IgD-negative memory B cell (primary cell): ENCODE measurements at regions not wholly inside any gene's neighbourhood (a gene's known extent, or its start where the extent isn't known, plus 50 kb on each side); places are given as distances from the start of the nearest gene placed in this dataset.
"Not testable (repeated sequence)": the region's sequence is repeated elsewhere in the genome, so short reads cannot be mapped to it uniquely, and the experiment has no call there.

Experiments used
- H3K27ac Mint-ChIP-seq, 3 donors: one replicate each; pipeline ENCODE4 v1.8.0; 2020 to 2022; ENCODE audit warnings: mild to moderate bottlenecking in 3 of 3, mixed read lengths in 3 of 3, moderate library complexity in 1 of 3
- H3K27me3 Mint-ChIP-seq: one replicate; pipeline ENCODE4 v1.8.0; 2021; ENCODE audit warnings: mixed read lengths
- H3K36me3 Mint-ChIP-seq: one replicate; pipeline ENCODE4 v1.8.0; 2020; ENCODE audit warnings: mild to moderate bottlenecking, mixed read lengths
- H3K4me1 Mint-ChIP-seq, 3 donors: one replicate each; pipeline ENCODE4 v1.8.0; 2020 to 2022; ENCODE audit warnings: mixed read lengths in 3 of 3, mild to moderate bottlenecking in 1 of 3
- H3K4me3 Mint-ChIP-seq, 4 donors: one replicate each; pipeline ENCODE4 v1.8.0; 2020 to 2022; ENCODE audit warnings: mild to moderate bottlenecking in 4 of 4, mixed read lengths in 4 of 4, moderate library complexity in 3 of 4
- H3K9me3 Mint-ChIP-seq, 3 donors: one replicate each; pipeline ENCODE4 v1.8.0; 2020 to 2021; ENCODE audit warnings: mixed read lengths in 3 of 3, mild to moderate bottlenecking in 1 of 3

DNA sequence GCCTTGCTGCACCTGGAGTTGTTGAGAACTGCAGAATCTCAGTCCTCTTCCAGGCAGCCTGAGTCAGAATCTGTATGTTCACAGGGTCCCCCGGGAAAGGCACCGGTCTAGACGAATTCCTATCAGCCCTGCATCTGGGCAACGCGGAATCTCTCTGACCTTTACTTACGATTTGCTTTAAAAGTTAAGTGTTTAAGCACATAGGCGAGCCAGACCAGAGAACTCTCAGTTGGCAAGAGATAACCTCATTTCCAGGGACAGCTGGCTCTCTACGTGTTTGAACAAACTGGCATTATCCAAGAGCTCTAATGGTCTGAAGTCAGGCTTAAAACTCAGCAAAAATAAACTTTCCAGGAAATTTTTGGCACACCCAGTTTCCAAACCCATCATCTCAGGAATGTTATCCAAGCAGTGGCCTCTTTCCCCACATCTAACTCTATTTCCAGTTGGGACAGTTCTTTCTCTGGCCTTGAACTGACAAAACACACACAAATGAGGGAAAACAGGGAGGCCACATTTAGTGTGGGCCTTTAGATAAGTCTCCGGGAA, 53.4 kb downstream of the HES1 start:
- H3K27me3 Mint-ChIP-seq: peaks cover 5% of the 10 kb centered on the region
- no peak overlapping the region for H3K27ac Mint-ChIP-seq
- peaks cover 8 to 15% (median 10%) of the 10 kb centered on the region in 3 donors for H3K4me1 Mint-ChIP-seq
- no peak overlapping the region for H3K4me3 Mint-ChIP-seq
- H3K36me3 Mint-ChIP-seq: peaks cover 5% of the 10 kb centered on the region
- no peaks in the 10 kb centered on the region for H3K9me3 Mint-ChIP-seq

DNA sequence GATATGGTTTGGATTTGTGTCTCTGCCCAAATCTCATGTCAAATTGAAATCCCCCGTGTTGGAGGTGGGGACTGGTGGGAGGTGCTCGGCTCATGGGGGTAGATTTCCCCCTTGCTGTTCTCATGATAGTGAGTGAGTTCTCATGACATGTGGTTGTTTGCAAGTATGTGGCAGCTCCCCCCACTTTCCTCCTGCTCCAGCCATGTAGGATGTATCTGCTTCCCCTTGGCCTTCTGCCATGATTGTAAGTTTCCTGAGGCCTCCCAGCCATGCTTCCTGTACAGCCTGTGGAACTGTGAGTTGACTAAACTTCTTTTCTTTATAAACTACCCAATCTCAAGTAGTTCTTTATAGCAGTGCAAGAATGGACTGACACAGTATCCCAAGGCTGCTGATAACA, 55.9 kb downstream of the HES1 start:
- peaks cover 11 to 20% (median 12%) of the 10 kb centered on the region in 3 donors for H3K4me1 Mint-ChIP-seq

DNA sequence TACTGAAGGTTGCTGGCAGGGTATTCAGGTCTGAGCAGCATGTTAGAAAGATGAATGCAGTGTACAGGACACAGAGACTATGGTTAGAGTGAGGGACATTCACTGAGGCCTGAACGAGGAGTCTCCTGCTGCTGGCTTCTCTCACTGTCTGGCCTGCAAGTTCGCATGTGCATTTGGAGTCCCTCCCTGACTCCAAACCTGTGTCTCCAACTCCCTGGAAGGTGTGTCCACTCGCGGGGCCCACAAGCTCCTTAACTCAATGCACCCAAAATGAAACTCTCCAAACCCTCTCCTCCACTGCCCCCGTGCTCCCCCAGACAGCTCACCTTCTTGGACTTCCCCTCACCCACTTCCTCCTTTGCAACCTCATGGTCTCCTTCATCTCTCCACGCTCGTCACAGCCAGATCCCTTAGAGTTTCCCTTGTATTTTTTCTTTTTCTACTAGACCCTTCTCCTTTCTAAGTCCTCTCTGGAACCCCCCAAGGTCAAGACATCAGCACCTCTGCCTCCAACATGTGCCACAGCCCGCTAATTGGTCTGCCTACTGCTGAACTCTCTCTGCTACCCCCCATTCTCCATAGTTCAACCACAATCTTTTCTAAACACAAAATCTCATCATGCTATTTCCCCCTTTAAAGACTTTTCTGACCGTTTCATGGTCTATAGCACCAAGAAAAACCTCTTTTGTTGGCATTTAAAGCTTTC, 58.3 kb downstream of the HES1 start:
- Mint-ChIP-seq H3K9me3 (no peaks in the 10 kb centered on the region), H3K4me3 (peak overlapping the region in 2 of 4 donors; percentile 67), H3K4me1 (peaks cover 16 to 28% (median 18%) of the 10 kb centered on the region in 3 donors), H3K27ac (peak overlapping the region in 2 of 3 donors; percentile 7 to 63), H3K27me3 (peaks cover 10% of the 10 kb centered on the region), H3K36me3 (peaks cover 4% of the 10 kb centered on the region)

More for the DNA sequence above, 55.9 kb downstream of the HES1 start:
- not testable (repeated sequence) for H3K27me3 Mint-ChIP-seq, H3K4me3 Mint-ChIP-seq, H3K9me3 Mint-ChIP-seq, H3K36me3 Mint-ChIP-seq, H3K27ac Mint-ChIP-seq

DNA sequence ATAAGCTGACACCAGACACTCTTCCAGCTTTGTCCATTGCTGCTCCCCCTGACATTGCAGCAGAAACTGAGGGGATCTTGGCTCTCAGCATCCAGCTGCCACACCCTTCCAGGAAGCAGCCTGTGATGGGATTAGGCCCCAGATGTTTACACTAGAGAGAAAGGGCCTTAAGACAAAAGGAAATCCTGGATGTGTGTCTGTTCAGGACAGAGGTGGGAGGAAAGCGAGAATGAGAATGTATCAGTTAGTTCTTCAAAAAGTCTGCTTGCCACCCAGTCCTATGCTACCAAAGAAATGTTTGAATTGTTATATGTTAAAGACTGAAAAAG, 58.8 kb downstream of the HES1 start:
- H3K4me3 Mint-ChIP-seq: no peak overlapping the region
- peaks cover 4% of the 10 kb centered on the region for H3K36me3 Mint-ChIP-seq
- H3K27ac Mint-ChIP-seq: peak overlapping the region in 1 of 3 donors; percentile 63
- peaks cover 11% of the 10 kb centered on the region for H3K27me3 Mint-ChIP-seq
- no peaks in the 10 kb centered on the region for H3K9me3 Mint-ChIP-seq
- H3K4me1 Mint-ChIP-seq: peaks cover 16 to 31% (median 20%) of the 10 kb centered on the region in 3 donors

DNA sequence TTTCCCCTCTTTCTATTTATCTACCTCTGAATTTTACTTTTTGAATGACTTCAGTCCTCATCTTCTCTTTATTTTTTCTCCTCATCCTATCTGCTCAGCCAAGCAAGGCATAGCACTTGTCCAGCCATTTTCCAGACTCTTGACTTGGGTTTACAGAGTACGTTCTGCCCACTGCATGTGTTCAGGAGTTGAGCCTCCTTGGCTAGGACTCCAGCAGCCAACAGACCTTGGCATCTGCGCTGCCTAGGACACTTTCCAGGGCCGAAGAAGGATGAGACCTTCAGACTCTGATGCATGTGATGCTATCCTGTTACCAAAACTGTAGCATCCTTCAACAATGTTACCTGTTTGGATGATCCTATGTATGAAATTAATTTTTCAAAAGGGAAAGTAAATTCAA, 59.7 kb downstream of the HES1 start:
- no peak overlapping the region for H3K4me3 Mint-ChIP-seq
- H3K36me3 Mint-ChIP-seq: peaks cover 4% of the 10 kb centered on the region
- peaks cover 16 to 34% (median 23%) of the 10 kb centered on the region in 3 donors for H3K4me1 Mint-ChIP-seq
- H3K27me3 Mint-ChIP-seq: peaks cover 18% of the 10 kb centered on the region
- H3K27ac Mint-ChIP-seq: no peak overlapping the region
- no peaks in the 10 kb centered on the region for H3K9me3 Mint-ChIP-seq

DNA sequence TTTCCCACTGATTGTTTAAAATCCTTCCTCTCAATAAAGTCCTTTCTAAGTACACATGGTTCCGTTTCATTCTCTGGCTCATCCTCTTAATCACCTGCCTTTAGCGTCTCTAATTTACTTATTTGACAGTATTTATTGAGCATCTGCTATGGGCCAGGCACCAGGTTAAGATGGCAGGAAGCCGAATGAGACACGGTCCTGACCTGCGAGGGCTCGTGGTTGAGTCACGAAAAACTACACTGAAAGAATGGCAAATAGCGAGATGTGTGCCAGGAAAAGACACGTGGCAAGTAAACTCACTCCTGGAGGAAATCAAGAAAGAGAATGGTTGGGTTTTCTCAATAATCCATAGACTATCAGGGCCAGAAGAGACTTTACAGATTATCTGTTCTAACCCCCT, 60.9 kb downstream of the HES1 start:
- Mint-ChIP-seq H3K4me1 (peaks cover 16 to 33% (median 23%) of the 10 kb centered on the region in 3 donors), H3K4me3 (no peak overlapping the region), H3K36me3 (peaks cover 4% of the 10 kb centered on the region), H3K9me3 (no peaks in the 10 kb centered on the region), H3K27me3 (peaks cover 18% of the 10 kb centered on the region), H3K27ac (no peak overlapping the region)

DNA sequence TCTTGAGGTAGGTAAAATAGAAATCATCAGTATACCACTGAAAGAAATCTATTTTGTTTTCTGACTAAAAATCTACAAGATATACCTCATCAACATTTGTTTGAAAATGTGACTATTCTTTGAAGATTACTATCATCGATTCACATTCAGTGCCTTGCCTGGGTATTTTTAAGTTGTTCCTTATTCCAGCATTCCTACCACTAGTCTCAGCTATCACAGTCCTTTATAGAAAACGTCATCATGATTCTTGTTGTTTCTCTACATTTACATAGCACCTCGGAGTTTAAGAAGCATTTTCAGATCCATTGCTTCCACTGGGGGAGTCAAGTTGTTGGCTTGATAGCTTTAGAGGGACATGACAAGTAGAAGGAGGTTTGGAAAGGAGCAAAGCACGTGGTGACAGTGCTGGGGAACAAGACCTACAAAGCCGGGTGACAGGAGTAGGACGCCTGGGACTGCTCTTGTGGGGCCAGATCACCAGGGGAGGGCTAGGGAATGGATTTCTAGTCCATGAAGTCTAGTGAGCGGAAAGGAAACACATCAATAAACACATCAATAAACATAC, 61.5 kb downstream of the HES1 start:
- H3K9me3 Mint-ChIP-seq: no peaks in the 10 kb centered on the region
- H3K27me3 Mint-ChIP-seq: peaks cover 20% of the 10 kb centered on the region

DNA sequence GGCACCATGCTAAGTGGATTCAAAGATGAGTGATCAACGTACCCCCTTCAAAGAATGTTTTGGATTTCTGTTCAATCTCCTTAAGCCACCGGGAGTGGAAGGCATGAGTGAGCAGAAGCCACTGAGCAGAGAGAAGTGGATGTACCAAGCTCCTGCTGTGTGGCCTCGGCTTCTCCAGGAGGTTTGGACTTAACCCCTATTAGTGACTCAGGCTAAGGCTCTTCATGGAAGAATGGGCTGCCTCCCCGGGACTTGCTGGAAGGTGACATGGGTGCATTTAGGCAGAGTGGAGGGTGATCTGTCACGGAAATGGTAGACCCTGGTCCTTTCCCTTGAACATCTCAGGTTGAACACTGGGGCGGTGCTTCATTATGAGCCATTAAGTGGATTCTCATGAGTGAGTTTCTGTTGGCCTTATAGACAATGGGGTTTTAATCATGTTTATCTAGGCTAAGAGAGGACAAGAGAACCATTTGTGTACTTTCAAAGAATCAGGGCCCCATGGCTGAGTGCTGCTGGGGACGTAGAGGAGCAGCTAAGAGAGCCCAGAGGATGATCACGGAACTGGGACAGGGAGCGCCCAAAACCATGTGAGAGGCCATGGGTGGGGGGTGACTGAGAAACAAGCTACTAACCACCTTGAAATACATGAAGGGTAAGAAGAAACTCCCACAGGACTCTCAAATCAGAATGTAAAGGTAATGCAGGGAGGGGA, 62.2 kb downstream of the HES1 start:
- Mint-ChIP-seq H3K27ac (no peak overlapping the region), H3K4me3 (no peak overlapping the region), H3K36me3 (peaks cover 3% of the 10 kb centered on the region), H3K4me1 (peaks cover 22 to 29% (median 23%) of the 10 kb centered on the region in 3 donors), H3K9me3 (no peaks in the 10 kb centered on the region), H3K27me3 (peaks cover 25% of the 10 kb centered on the region)

More for the DNA sequence above, 61.5 kb downstream of the HES1 start:
- H3K27ac Mint-ChIP-seq: no peak overlapping the region
- peaks cover 17 to 31% (median 23%) of the 10 kb centered on the region in 3 donors for H3K4me1 Mint-ChIP-seq
- H3K36me3 Mint-ChIP-seq: no peaks in the 10 kb centered on the region
- no peak overlapping the region for H3K4me3 Mint-ChIP-seq

DNA sequence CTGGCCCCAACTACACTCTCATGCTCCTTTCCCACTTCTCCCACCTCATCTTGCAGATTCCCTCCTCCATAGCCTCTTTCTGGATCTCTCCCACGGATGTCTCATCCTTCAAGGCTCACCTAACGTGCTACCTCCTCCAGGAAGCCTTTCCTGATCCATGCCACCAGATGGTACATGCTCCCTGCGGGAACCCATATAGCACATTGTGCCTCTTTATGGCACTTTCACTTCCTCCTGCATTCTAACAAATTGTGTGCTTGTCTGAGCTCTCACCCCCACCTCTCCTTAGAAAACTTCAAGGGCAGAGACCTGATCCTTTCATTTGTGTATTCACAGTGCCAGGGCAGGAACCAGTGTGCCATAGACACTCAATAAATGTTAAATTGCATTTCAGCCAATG, 63.0 kb downstream of the HES1 start:
- H3K9me3 Mint-ChIP-seq: no peaks in the 10 kb centered on the region
- no peak overlapping the region for H3K27ac Mint-ChIP-seq
- H3K27me3 Mint-ChIP-seq: peaks cover 33% of the 10 kb centered on the region
- peak overlapping the region in 1 of 4 donors; percentile 76 for H3K4me3 Mint-ChIP-seq
- H3K4me1 Mint-ChIP-seq: peaks cover 23 to 28% (median 23%) of the 10 kb centered on the region in 3 donors
- peaks cover 3% of the 10 kb centered on the region for H3K36me3 Mint-ChIP-seq

DNA sequence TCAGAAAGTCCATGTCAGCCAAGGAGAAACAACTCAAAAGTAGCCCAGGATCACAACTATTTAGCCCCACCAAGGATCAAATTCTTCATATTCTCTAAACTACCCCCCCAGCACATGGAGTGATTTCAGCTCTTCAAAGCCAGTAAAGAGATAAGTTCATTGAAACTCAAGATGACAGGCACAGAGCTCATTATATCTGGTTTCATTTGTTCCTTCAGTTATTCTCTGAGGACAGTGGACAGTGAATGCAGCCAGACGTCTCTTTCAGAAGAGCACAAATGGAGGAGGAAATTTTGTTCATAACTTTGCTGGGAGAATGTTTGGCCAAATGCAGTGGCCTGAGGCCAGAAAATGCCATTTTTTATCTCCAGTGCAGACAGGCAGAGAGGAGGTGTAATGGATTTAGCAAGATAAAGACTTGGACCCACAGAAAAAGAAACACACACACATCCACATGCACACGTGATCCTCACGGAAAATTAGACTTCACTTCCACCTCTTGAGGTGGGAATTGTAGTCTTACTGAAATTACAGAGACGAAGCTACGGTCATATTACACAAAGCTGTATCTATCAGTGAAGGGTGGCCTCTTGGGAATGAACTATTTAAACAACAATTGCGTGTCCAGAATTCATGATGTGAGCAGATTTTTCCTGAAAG, 64.6 kb downstream of the HES1 start:
- peaks cover 41% of the 10 kb centered on the region for H3K27me3 Mint-ChIP-seq
- no peak overlapping the region for H3K27ac Mint-ChIP-seq
- H3K4me3 Mint-ChIP-seq: no peak overlapping the region
- peaks cover 17 to 22% (median 21%) of the 10 kb centered on the region in 3 donors for H3K4me1 Mint-ChIP-seq
- H3K36me3 Mint-ChIP-seq: peaks cover 3% of the 10 kb centered on the region
- no peaks in the 10 kb centered on the region for H3K9me3 Mint-ChIP-seq

DNA sequence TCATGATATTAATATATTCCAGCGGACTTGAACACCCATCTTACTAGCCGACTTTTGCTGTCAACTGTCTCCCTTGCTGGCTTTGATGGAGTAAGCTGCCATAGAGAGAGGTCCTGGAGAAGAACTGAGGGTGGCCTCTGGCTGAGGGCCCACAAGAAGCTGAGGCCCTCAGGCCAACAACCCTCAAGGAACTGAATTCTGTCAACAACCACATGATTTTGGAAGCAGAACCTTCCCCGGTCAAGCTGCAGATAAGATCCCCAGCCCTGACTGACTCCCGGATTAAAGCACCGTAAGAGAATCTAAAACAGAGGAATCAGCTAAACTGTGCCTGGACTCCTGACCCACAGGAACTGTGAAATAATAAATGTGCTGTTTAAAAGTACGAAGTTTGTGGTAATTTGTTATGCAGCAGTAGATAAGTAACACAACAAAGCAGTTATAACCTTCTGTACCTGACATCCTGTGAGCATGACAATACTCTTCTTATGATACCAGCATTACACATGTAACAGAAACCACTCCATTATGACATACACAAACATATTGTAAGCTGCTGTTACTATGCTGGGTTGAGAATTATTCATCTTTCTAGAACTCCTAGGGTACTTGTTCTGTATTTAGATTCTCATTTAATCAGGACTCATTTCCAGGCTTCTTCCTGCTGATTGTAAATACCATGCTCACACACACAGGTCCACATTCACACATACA, 66.2 kb downstream of the HES1 start:
- Mint-ChIP-seq H3K36me3 (peaks cover 3% of the 10 kb centered on the region), H3K4me3 (peak overlapping the region in 2 of 4 donors; percentile 23 to 65), H3K9me3 (no peaks in the 10 kb centered on the region), H3K4me1 (peaks cover 17 to 24% (median 23%) of the 10 kb centered on the region in 3 donors), H3K27ac (no peak overlapping the region), H3K27me3 (peaks cover 47% of the 10 kb centered on the region)

DNA sequence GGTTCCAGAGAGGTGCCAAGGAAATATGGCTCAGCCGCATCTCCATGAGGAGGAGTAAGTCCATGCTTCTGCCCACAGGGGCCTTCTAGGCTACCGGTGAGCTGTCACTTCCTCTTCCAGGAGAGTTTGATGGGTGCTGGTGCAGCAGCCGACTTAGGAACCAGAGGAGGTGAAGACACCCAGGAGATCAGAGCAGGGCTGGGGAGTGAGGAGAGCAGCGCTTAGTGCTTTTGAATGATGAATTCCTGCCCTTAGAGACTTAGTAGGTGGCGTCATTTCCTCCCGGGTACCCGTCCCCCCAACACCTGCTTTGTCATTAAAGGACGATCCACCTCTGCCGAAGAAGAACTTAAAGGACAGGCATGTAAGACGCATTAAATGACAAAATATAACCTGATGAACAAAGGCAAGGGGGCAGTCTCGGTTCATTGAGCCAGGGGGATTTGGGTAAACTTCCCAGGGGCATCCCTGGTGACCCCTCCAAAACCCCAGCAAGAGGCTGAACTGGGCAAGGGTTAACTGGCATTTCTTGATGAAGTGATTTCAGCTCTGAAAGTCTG, 67.6 kb downstream of the HES1 start:
- peak overlapping the region; percentile 56 to 93 (median 72) for H3K4me3 Mint-ChIP-seq
- peak overlapping the region in 1 of 3 donors; percentile 44 for H3K27ac Mint-ChIP-seq
- no peaks in the 10 kb centered on the region for H3K9me3 Mint-ChIP-seq
- peaks cover 3% of the 10 kb centered on the region for H3K36me3 Mint-ChIP-seq
- H3K4me1 Mint-ChIP-seq: peaks cover 17 to 23% (median 22%) of the 10 kb centered on the region in 3 donors
- peaks cover 45% of the 10 kb centered on the region for H3K27me3 Mint-ChIP-seq

DNA sequence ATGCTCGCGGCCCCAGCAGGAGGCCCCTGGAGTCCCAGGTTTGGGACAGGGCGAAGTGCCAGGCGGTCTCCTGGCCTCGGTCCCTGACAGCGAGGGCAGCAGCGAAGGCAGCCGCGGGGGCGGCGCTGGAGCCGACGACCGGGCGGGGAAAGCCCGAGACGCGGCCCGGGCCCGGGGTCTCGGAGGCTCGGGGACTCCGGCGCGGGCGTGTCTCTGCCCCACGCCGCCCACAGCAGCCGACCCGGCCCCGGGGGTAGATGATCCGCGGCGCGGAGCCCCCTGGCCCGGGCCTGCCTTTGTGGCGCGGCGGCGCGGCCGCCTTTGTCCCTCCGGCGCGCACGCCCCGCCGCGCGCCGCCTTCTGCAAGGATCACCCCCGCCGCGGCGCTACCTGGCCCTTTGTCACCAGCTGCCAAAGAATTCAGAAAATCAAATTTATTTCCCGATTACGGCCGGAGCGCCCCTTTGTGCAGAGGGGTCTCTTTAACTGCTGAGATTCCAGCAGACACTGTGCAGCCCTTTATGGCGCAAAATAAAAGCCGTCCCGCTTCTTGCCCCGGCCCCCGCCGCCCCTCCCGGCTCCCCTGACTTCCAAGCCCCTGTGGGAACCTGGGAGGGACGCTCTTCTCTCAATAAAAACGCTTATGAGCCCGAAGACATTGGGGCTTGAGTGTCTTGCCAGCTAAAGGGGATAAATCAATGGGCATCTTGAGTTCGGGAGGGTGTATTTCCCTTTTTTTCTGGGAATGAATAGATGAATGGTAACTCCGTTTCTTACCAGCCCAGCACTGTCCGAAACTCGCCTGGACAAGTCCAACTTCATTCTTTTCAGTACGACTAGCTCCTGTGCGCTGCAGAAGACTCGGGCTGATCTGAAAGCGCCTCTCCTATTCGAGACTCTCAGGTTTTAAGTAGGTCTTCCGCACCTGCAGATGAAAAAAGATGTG, 68.4 kb downstream of the HES1 start:
- H3K9me3 Mint-ChIP-seq: no peaks in the 10 kb centered on the region
- peaks cover 11 to 18% (median 14%) of the 10 kb centered on the region in 3 donors for H3K4me1 Mint-ChIP-seq
- peaks cover 42% of the 10 kb centered on the region for H3K27me3 Mint-ChIP-seq
- H3K36me3 Mint-ChIP-seq: peaks cover 3% of the 10 kb centered on the region
- H3K4me3 Mint-ChIP-seq: peak overlapping the region; percentile 56 to 93 (median 72)
- H3K27ac Mint-ChIP-seq: peak overlapping the region in 1 of 3 donors; percentile 44
